Smooth muscle cell (in vitro differentiated cells): ENCODE measurements at regions not wholly inside any gene's neighbourhood (a gene's known extent, or its start where the extent isn't known, plus 50 kb on each side); places are given as distances from the start of the nearest gene placed in this dataset.
"Not testable (repeated sequence)": the region's sequence is repeated elsewhere in the genome, so short reads cannot be mapped to it uniquely, and the experiment has no call there.

Experiments used
- DNase-seq: peaks from one replicate; lab custom pipeline; 2025; ENCODE audit not compliant: unreplicated experiment; lab: John Stamatoyannopoulos, UW
- H2AFZ ChIP-seq: fragments of 200-600 bp; sonication (generic); 2 replicates; pipeline ENCODE4 v1.6.0; 2016; ENCODE audit warnings: antibody characterized with exemption, low read depth, mild to moderate bottlenecking
- H3F3A ChIP-seq: fragments of 200-600 bp; sonication (generic); 2 replicates; pipeline ENCODE4 v1.6.0; 2017; ENCODE audit warnings: antibody characterized with exemption, low read depth
- H3K27ac ChIP-seq: fragments of 200-600 bp; sonication (generic); 2 replicates; pipeline ENCODE4 v1.5.1; 2016; ENCODE audit warnings: low read depth, mild to moderate bottlenecking
- H3K27me3 ChIP-seq: fragments of 200-600 bp; sonication (generic); 2 replicates; pipeline ENCODE4 v1.6.1; 2016; ENCODE audit warnings: low read depth, mild to moderate bottlenecking
- H3K36me3 ChIP-seq: fragments of 200-600 bp; sonication (generic); 2 replicates; pipeline ENCODE4 v1.5.1; 2016; ENCODE audit warnings: low read depth
- H3K4me1 ChIP-seq: fragments of 200-600 bp; sonication (generic); 2 replicates; pipeline ENCODE4 v1.5.1; 2016; ENCODE audit warnings: low read depth
- H3K4me2 ChIP-seq: fragments of 200-600 bp; sonication (generic); 2 replicates; pipeline ENCODE4 v1.6.0; 2016; ENCODE audit warnings: mild to moderate bottlenecking
- H3K4me3 ChIP-seq: fragments of 200-600 bp; sonication (generic); 2 replicates; pipeline ENCODE4 v1.5.1; 2016; ENCODE audit warnings: mild to moderate bottlenecking
- H3K79me2 ChIP-seq: fragments of 200-600 bp; sonication (generic); 2 replicates; pipeline ENCODE4 v1.6.0; 2016; ENCODE audit warnings: low read depth, mild to moderate bottlenecking
- H3K9ac ChIP-seq: fragments of 200-600 bp; sonication (generic); 2 replicates; pipeline ENCODE4 v1.6.0; 2016; ENCODE audit warnings: low read depth
- H3K9me3 ChIP-seq: fragments of 200-600 bp; sonication (generic); replicated peaks from 2 replicates; pipeline ENCODE4 v1.5.1; 2016; ENCODE audit warnings: low read depth
- H4K20me1 ChIP-seq: fragments of 200-600 bp; sonication (generic); 2 replicates; pipeline ENCODE4 v1.6.0; 2016; ENCODE audit warnings: low read depth
- CTCF ChIP-seq: fragments of 200-600 bp; sonication (generic); IDR thresholded peaks from 2 replicates; pipeline ENCODE4 v1.5.1; 2017; ENCODE audit warnings: borderline replicate concordance, mild to moderate bottlenecking, antibody characterized with exemption; ENCODE audit not compliant: insufficient read depth, poor library complexity, severe bottlenecking
- WGBS: methylation state at CpG from one replicate; pipeline ENCODE4 v1.1.7; 2016; ENCODE audit warnings: low lambda C conversion rate; 5-methylcytosine and 5-hydroxymethylcytosine counted together

GRCh38 chr15:31660816-31661215 lies 334.2 kb downstream of the KLF13 start:
- no peaks in the 10 kb centered on the region for H3K36me3 ChIP-seq
- DNase-seq: no peak
- no peak overlapping the region for H2AFZ ChIP-seq
- no peaks in the 10 kb centered on the region for H3F3A ChIP-seq
- no peaks in the 10 kb centered on the region for H3K4me1 ChIP-seq
- no peak overlapping the region for H3K27ac ChIP-seq
- no peak overlapping the region for H3K9ac ChIP-seq
- no peaks in the 10 kb centered on the region for H3K9me3 ChIP-seq
- no peak for TF ChIP-seq CTCF
- no peaks in the 10 kb centered on the region for H3K27me3 ChIP-seq
- no peak overlapping the region for H3K4me3 ChIP-seq
- WGBS: 77% methylated on average over 4 of the region's 4 CpGs
- no peak overlapping the region for H3K4me2 ChIP-seq
- H4K20me1 ChIP-seq: no peaks in the 10 kb centered on the region
- H3K79me2 ChIP-seq: no peaks in the 10 kb centered on the region

GRCh38 chr15:31665732-31666131 lies 339.1 kb downstream of the KLF13 start:
- 94% methylated on average over 8 of the region's 8 CpGs for WGBS
- not testable (repeated sequence) for H2AFZ ChIP-seq, H4K20me1 ChIP-seq, H3K9me3 ChIP-seq, H3K9ac ChIP-seq, H3F3A ChIP-seq, H3K4me3 ChIP-seq, H3K79me2 ChIP-seq, H3K27me3 ChIP-seq, DNase-seq, H3K36me3 ChIP-seq, H3K4me2 ChIP-seq, H3K4me1 ChIP-seq, H3K27ac ChIP-seq

GRCh38 chr15:31669158-31669908 lies 342.7 kb downstream of the KLF13 start:
- DNase-seq, H3K79me2 ChIP-seq: not testable (repeated sequence)
- 91% methylated on average over 11 of the region's 11 CpGs for WGBS

GRCh38 chr15:31673263-31673662 lies 346.6 kb downstream of the KLF13 start:
- not testable (repeated sequence) for H3K4me1 ChIP-seq, H3K79me2 ChIP-seq, H3K9me3 ChIP-seq, H3K4me2 ChIP-seq, H3F3A ChIP-seq, H3K36me3 ChIP-seq, H2AFZ ChIP-seq, H3K4me3 ChIP-seq, DNase-seq, H3K27me3 ChIP-seq, H3K9ac ChIP-seq, H4K20me1 ChIP-seq, H3K27ac ChIP-seq
- WGBS: 65% methylated on average over 3 of the region's 3 CpGs

More at GRCh38 chr15:31669158-31669908, 342.7 kb downstream of the KLF13 start:
- not testable (repeated sequence) for H2AFZ ChIP-seq, H3K9ac ChIP-seq, H3K27ac ChIP-seq, H4K20me1 ChIP-seq, H3K36me3 ChIP-seq, H3F3A ChIP-seq, H3K27me3 ChIP-seq, H3K4me3 ChIP-seq, H3K4me1 ChIP-seq, H3K4me2 ChIP-seq, H3K9me3 ChIP-seq

- H3K36me3 ChIP-seq, H2AFZ ChIP-seq, H3K9ac ChIP-seq, H3F3A ChIP-seq, H3K4me3 ChIP-seq, H3K4me2 ChIP-seq, H3K79me2 ChIP-seq, H3K27ac ChIP-seq, H3K4me1 ChIP-seq, H3K9me3 ChIP-seq, DNase-seq, H4K20me1 ChIP-seq, H3K27me3 ChIP-seq: not testable (repeated sequence)
- WGBS: 81% methylated on average over 1 of the region's 1 CpG
Measured at GRCh38 chr15:31681529-31682259, 348.6 kb upstream of the CHRNA7 start.

- H3F3A ChIP-seq, H3K4me3 ChIP-seq, H3K9me3 ChIP-seq, H3K36me3 ChIP-seq, H3K4me1 ChIP-seq, H2AFZ ChIP-seq, H3K27ac ChIP-seq, H3K27me3 ChIP-seq, H4K20me1 ChIP-seq, H3K9ac ChIP-seq, H3K4me2 ChIP-seq, H3K79me2 ChIP-seq, DNase-seq: not testable (repeated sequence)
- WGBS: 93% methylated on average over 8 of the region's 8 CpGs
Measured at GRCh38 chr15:31687088-31687487, 343.2 kb upstream of the CHRNA7 start.

GRCh38 chr15:31696509-31696908 lies 333.8 kb upstream of the CHRNA7 start:
- not testable (repeated sequence) for H3K4me1 ChIP-seq, H2AFZ ChIP-seq, H3K9ac ChIP-seq, H3K36me3 ChIP-seq, H4K20me1 ChIP-seq, H3F3A ChIP-seq, H3K9me3 ChIP-seq, H3K79me2 ChIP-seq, H3K27ac ChIP-seq, H3K4me3 ChIP-seq, H3K27me3 ChIP-seq, DNase-seq, H3K4me2 ChIP-seq
- WGBS: 83% methylated on average over 3 of the region's 5 CpGs
